A673 (cell line): ENCODE measurements at regions not wholly inside any gene's neighbourhood (a gene's known extent, or its start where the extent isn't known, plus 50 kb on each side); places are given as distances from the start of the nearest gene placed in this dataset.
A peak's percentile ranks its signal among the peaks of the same experiment; 100 is the strongest.

ENCODE experiments used
- BruUV-seq: library from RNA; stranded (reverse); fragments of 400-500 nt; replicated peaks from 2 replicates; lab custom pipeline; 2021; lab: Mats Ljungman, UMichigan
- CTCF ChIA-PET: fragments of 300-600 bp; sonication (Branson Sonifier 250); formaldehyde crosslinking; loops from one replicate; lab custom pipeline; 2022; ENCODE audit warnings: antibody characterized with exemption; lab: Charles Lee
- POLR2A ChIA-PET: fragments of 300-600 bp; sonication (Branson Sonifier 250); formaldehyde crosslinking; loops from one replicate; lab custom pipeline; 2022; ENCODE audit warnings: antibody characterized with exemption; ENCODE audit not compliant: low non-redundant PET; lab: Charles Lee
- DNase-seq: peaks from one replicate; pipeline ENCODE4 v3.0.0-alpha.2; 2015; ENCODE audit warnings: low spot score
- H3K27ac ChIP-seq: fragments of 200-600 bp; sonication (generic); 2 replicates; pipeline ENCODE4 v1.5.1; 2016; ENCODE audit warnings: mixed run types, low read depth, mild to moderate bottlenecking, mixed read lengths, antibody characterized with exemption, low read length; ENCODE audit not compliant: poor library complexity, severe bottlenecking
- H3K27me3 ChIP-seq: fragments of 200-600 bp; sonication (generic); replicated peaks from 2 replicates; pipeline ENCODE4 v1.6.1; 2017; ENCODE audit warnings: mixed run types, low read depth, mild to moderate bottlenecking, mixed read lengths, antibody characterized with exemption, low read length; ENCODE audit not compliant: insufficient read depth, poor library complexity
- H3K36me3 ChIP-seq: fragments of 200-600 bp; sonication (generic); 2 replicates; pipeline ENCODE4 v1.6.1; 2016; ENCODE audit warnings: mixed run types, mild to moderate bottlenecking, mixed read lengths, antibody characterized with exemption, low read length; ENCODE audit not compliant: insufficient read depth, poor library complexity, severe bottlenecking
- H3K4me1 ChIP-seq: fragments of 200-600 bp; sonication (generic); 2 replicates; pipeline ENCODE4 v1.6.1; 2017; ENCODE audit warnings: mixed run types, mild to moderate bottlenecking, mixed read lengths, antibody characterized with exemption, low read length; ENCODE audit not compliant: insufficient read depth, poor library complexity, severe bottlenecking
- H3K4me3 ChIP-seq: fragments of 200-600 bp; sonication (generic); 2 replicates; pipeline ENCODE4 v1.5.1; 2016; ENCODE audit warnings: low read depth, mixed run types, mild to moderate bottlenecking, mixed read lengths, low read length; ENCODE audit not compliant: poor library complexity, severe bottlenecking
- H3K9me3 ChIP-seq: fragments of 200-600 bp; sonication (generic); 2 replicates; pipeline ENCODE4 v1.6.1; 2016; ENCODE audit warnings: mixed run types, low read depth, mild to moderate bottlenecking, mixed read lengths, antibody characterized with exemption, low read length; ENCODE audit not compliant: poor library complexity, severe bottlenecking
- EZH2 ChIP-seq: fragments of 200-600 bp; sonication (generic); IDR thresholded peaks from 2 replicates; pipeline ENCODE4 v1.6.1; 2017; ENCODE audit warnings: borderline replicate concordance, low read depth, mild to moderate bottlenecking, mixed read lengths, antibody characterized with exemption, low read length; ENCODE audit not compliant: poor library complexity, severe bottlenecking
- intact Hi-C: fragments of 100-400 bp; cut with micrococcal nuclease; formaldehyde crosslinking; loops from one replicate; pipeline ENCODE4 v1.10.0; 2022; ENCODE audit not compliant: unreplicated experiment
- TF ChIP-seq, protein P1 (sequence below): fragments of 300-800, 200-600 bp; sonication (generic); conservative IDR thresholded peaks from 2 replicates; pipeline ENCODE4 v1.5.1; 2017; ENCODE audit warnings: low read depth, mild to moderate bottlenecking, antibody characterized with exemption, low read length, moderate library complexity, mixed read lengths

DNA sequence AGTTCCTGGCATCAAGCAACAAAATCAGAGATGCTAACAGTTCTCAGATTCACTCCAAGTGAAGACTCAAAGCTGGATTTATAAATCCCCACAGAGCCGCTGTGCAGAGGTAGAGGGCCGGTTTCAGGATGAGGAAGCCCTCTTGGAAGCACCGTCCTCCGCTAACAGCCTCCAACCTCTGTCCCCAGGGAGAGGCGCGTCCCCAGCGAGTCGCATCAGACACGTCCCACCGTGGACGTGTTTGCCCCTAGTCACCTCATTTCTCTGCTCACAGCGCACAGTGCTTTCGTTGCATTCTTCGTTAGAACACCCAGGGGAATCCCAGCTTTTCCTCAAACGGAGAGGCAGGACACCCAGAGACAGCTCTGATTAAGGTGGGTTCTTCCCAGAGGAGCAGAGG lies 642.9 kb downstream of the BRD1 start:
- Histone ChIP-seq H3K9me3 (no peaks in the 10 kb centered on the region), H3K36me3 (no peaks in the 10 kb centered on the region), H3K27ac (no peak overlapping the region), H3K4me3 (no peak overlapping the region), H3K4me1 (peaks cover 8% of the 10 kb centered on the region), H3K27me3 (no peaks in the 10 kb centered on the region)
- CTCF ChIA-PET = no interaction called here
- intact Hi-C loops = no loop called here
- TF ChIP-seq, protein P1, sequence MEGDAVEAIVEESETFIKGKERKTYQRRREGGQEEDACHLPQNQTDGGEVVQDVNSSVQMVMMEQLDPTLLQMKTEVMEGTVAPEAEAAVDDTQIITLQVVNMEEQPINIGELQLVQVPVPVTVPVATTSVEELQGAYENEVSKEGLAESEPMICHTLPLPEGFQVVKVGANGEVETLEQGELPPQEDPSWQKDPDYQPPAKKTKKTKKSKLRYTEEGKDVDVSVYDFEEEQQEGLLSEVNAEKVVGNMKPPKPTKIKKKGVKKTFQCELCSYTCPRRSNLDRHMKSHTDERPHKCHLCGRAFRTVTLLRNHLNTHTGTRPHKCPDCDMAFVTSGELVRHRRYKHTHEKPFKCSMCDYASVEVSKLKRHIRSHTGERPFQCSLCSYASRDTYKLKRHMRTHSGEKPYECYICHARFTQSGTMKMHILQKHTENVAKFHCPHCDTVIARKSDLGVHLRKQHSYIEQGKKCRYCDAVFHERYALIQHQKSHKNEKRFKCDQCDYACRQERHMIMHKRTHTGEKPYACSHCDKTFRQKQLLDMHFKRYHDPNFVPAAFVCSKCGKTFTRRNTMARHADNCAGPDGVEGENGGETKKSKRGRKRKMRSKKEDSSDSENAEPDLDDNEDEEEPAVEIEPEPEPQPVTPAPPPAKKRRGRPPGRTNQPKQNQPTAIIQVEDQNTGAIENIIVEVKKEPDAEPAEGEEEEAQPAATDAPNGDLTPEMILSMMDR = no peak
- DNase-seq = no peak
- no TSS peak for BruUV-seq
- POLR2A ChIA-PET = no interaction called here

DNA sequence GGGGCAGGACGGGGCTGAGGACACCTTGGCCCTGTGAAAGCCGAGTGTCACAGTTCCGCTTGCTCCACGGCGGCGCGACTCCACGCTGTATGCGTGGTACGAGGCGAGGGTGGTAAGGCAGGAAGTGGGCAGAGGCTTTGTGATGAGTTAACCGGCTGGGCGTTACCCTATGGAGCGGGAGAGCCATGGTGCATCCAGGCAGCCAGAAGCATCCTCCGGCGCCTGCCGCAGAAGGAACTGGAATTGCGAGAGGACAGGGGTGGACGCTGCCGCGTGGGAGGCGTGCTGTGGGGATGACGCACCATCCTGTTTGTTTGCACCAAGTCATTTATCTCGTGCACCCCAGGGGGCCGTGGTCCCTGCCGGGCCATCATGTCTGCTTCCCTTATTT lies 643.9 kb downstream of the BRD1 start:
- no TSS peak for BruUV-seq
- DNase-seq = peak; percentile 57
- ChIA-PET CTCF (no interaction called here), POLR2A (no interaction called here)
- Histone ChIP-seq H3K27ac (no peak overlapping the region), H3K27me3 (no peaks in the 10 kb centered on the region), H3K4me1 (peaks cover 8% of the 10 kb centered on the region), H3K9me3 (no peaks in the 10 kb centered on the region), H3K36me3 (no peaks in the 10 kb centered on the region), H3K4me3 (no peak overlapping the region)
- TF ChIP-seq EZH2 = no peak
- intact Hi-C loops = no loop called here

DNA sequence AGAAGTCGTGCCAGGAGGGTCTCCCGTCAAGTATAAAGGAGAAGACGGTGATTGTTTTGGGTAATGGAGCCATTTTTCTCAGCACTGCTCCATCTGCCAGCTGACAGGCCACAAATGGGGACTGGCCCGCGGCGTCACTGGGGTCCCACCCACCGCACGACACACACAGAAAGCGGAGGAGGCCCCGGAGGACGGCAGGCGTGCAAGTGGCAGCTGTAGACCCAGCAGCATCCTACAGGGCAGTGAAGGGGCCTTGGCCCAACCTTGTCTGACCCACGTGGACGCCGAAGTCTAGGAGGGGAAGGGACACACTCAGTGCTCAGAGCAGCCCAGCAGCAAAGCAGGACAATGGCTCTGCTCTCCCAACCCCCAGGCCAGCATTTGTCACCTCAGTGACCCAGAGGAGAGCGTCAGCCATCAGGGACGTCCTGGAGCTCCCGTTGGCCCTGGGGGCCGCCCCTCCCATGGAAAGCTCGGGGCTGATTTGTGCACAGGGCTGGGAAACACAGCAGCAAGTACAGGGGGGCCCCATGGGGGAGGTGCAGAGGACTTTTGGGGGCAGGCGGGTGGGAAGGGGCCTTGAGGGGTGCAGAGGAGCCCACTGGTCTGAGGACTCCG lies 644.4 kb downstream of the BRD1 start:
- H3K27ac ChIP-seq = no peak overlapping the region
- BruUV-seq = no TSS peak
- no peak for TF ChIP-seq EZH2
- TF ChIP-seq, protein P1 = no peak
- intact Hi-C loops = no loop called here
- H3K4me1 ChIP-seq = peaks cover 8% of the 10 kb centered on the region
- DNase-seq = no peak
- no peaks in the 10 kb centered on the region for H3K36me3 ChIP-seq
- ChIA-PET POLR2A (no interaction called here), CTCF (no interaction called here)
- H3K27me3 ChIP-seq = no peaks in the 10 kb centered on the region
- H3K4me3 ChIP-seq = no peak overlapping the region
- H3K9me3 ChIP-seq = no peaks in the 10 kb centered on the region

DNA sequence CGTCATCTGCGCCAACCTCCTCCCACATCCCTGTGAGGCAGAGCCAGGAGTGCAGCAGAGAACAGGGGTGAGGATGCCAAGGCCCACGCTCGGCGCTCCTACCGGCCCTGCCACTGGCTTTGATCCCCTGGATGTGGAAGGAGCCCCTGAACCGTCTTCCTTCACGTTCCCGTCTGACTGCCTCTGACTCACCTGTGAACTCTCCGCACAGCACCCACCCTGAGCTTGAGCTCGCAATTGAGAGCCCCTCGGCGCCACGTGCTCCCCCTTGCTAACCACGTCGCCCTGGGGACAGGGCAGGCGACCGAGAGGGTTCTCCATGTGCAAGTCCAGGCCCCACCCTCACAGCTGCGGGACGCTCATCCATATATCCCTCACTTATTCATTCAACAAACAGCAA lies 645.3 kb downstream of the BRD1 start:
- POLR2A ChIA-PET = no interaction called here
- Histone ChIP-seq H3K4me3 (no peak overlapping the region), H3K27ac (no peak overlapping the region), H3K9me3 (no peaks in the 10 kb centered on the region), H3K36me3 (no peaks in the 10 kb centered on the region), H3K4me1 (peaks cover 8% of the 10 kb centered on the region), H3K27me3 (no peaks in the 10 kb centered on the region)
- CTCF ChIA-PET = no interaction called here
- DNase-seq = no peak
- TF ChIP-seq EZH2 = no peak
- TF ChIP-seq, protein P1 = no peak
- intact Hi-C loops = no loop called here
- BruUV-seq = no TSS peak
